ENCODE measurements at regions not wholly inside any gene's neighbourhood (a gene's known extent, or its start where the extent isn't known, plus 50 kb on each side); places are given as distances from the start of the nearest gene placed in this dataset.

DNA sequence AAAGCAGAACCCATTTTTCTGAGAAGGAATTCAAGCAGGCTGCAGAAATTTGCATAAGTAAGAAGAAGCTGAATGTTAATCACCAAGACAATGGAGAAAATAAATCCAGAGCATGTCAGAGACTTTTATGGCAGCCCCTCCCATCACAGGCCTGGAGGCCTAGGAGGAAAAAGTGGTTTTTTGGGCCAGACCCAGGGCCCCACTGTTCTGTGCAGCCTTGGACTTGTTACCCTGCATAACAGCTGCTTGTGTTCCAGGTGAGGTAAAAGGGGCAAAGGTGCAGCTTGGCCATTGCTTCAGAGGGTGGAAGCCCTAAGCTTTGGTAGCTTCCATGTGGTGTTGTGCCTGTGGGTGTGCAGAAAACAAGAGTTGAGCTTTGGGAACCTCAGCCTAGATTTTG lies 1516.2 kb upstream of the PCDH10 start:
- TF ChIP-seq POLR2A (IDR thresholded peaks at IDR 0.05; ENCODE audit: low read depth, low read length) (no peak), POLR2AphosphoS5 (IDR thresholded peaks at IDR 0.05; ENCODE audit: low read depth, low read length) (no peak), PAX5 (IDR thresholded peaks at IDR 0.05; ENCODE audit: insufficient read depth, low read length, severe bottlenecking) (no peak), TAF1 (IDR thresholded peaks at IDR 0.05; ENCODE audit: low read depth, low read length) (no peak)

Measured in GM12891 (cell line).